ENCODE measurements at regions not wholly inside any gene's neighbourhood (a gene's known extent, or its start where the extent isn't known, plus 50 kb on each side); places are given as distances from the start of the nearest gene placed in this dataset.

- TF ChIP-seq JDP2 (CRISPR knock-in tag; IDR thresholded peaks at IDR 0.05; ENCODE audit: borderline replicate concordance) (no peak), NCOA5 (CRISPR knock-in tag; IDR thresholded peaks at IDR 0.05) (no peak), CREM (IDR thresholded peaks at IDR 0.05) (no peak), CREM (CRISPR knock-in tag; IDR thresholded peaks at IDR 0.05) (no peak), ZSCAN30 (CRISPR knock-in tag; IDR thresholded peaks at IDR 0.05) (no peak), CAMTA2 (CRISPR knock-in tag; IDR thresholded peaks at IDR 0.05; ENCODE audit: borderline replicate concordance) (no peak), U2AF2 (IDR thresholded peaks at IDR 0.05; ENCODE audit: low read depth, low read length) (no peak), ZNF75D (CRISPR knock-in tag; IDR thresholded peaks at IDR 0.05; ENCODE audit: borderline replicate concordance) (no peak), ZFP36L2 (CRISPR knock-in tag; IDR thresholded peaks at IDR 0.05) (no peak), ZBTB49 (CRISPR knock-in tag; IDR thresholded peaks at IDR 0.05; ENCODE audit: borderline replicate concordance) (no peak), DNMT3B (CRISPR knock-in tag; conservative IDR thresholded peaks at IDR 0.05) (no peak), ZNF619 (CRISPR knock-in tag; IDR thresholded peaks at IDR 0.05) (no peak), MED8 (CRISPR knock-in tag; IDR thresholded peaks at IDR 0.05; ENCODE audit: insufficient replicate concordance) (no peak), ISL2 (CRISPR knock-in tag; IDR thresholded peaks at IDR 0.05) (peak; percentile 36; the same call in 1 of the 2 replicates), CHCHD3 (CRISPR knock-in tag; IDR thresholded peaks at IDR 0.05) (no peak), ZNF746 (CRISPR knock-in tag; IDR thresholded peaks at IDR 0.05) (no peak), IKZF1 (IDR thresholded peaks at IDR 0.05) (no peak), DZIP1 (CRISPR knock-in tag; IDR thresholded peaks at IDR 0.05) (peak; percentile 67; the same call in 1 of the 2 replicates), ZNF644 (CRISPR knock-in tag; IDR thresholded peaks at IDR 0.05; ENCODE audit: low read depth) (no peak), DBP (CRISPR knock-in tag; IDR thresholded peaks at IDR 0.05; ENCODE audit: not compliant biosample characterization) (no peak), MLXIP (CRISPR knock-in tag; IDR thresholded peaks at IDR 0.05; ENCODE audit: borderline replicate concordance) (no peak), RBAK (CRISPR knock-in tag; IDR thresholded peaks at IDR 0.05) (no peak)
- TF ChIP-seq, protein P1, sequence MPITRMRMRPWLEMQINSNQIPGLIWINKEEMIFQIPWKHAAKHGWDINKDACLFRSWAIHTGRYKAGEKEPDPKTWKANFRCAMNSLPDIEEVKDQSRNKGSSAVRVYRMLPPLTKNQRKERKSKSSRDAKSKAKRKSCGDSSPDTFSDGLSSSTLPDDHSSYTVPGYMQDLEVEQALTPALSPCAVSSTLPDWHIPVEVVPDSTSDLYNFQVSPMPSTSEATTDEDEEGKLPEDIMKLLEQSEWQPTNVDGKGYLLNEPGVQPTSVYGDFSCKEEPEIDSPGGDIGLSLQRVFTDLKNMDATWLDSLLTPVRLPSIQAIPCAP (CRISPR knock-in tag; IDR thresholded peaks at IDR 0.05; ENCODE audit: low read depth), result no peak
Observed at GRCh38 chr1:56413671-56414199, 165.6 kb downstream of the PLPP3 start (continued).
